ENCODE measurements at regions not wholly inside any gene's neighbourhood (a gene's known extent, or its start where the extent isn't known, plus 50 kb on each side); places are given as distances from the start of the nearest gene placed in this dataset.

GRCh38 chr7:67380326-67380725 lies 383.7 kb downstream of the TYW1 start:
- Histone ChIP-seq H4K8ac (ENCODE audit: extremely low read depth, insufficient read depth, low read length) (no peak overlapping the region), H4K20me1 (replicated peaks in 1 of 2; ENCODE audit: control insufficient read depth in 1 of 2, insufficient read depth in 2 of 2, low read length in 2 of 2) (peaks cover 0 to 5% of the 10 kb centered on the region in 2 experiments), H2BK12ac (ENCODE audit: low read depth, low read length) (no peak overlapping the region), H3K27ac (ENCODE audit: low read depth, low read length) (no peak overlapping the region), H2AFZ (ENCODE audit: low read length) (no peak overlapping the region), H3K23me2 (ENCODE audit: low read depth, low read length) (peaks cover 3% of the 10 kb centered on the region; the same call in 1 of the 2 replicates), H3K4me1 (replicated peaks in 1 of 4; ENCODE audit: control insufficient read depth in 3 of 4, insufficient read depth in 4 of 4, low read length in 3 of 4) (no peaks in the 10 kb centered on the region), H2BK20ac (ENCODE audit: low read length) (no peak overlapping the region), H3K4me3 (ENCODE audit: extremely low read depth in 1 of 4, insufficient read depth in 2 of 4, low read depth in 3 of 4, low read length in 4 of 4) (no peak overlapping the region), H3K56ac (replicated peaks; ENCODE audit: insufficient read length, low read depth, low read length) (no peak overlapping the region), H3K4me2 (ENCODE audit: insufficient read depth in 1 of 2, low read depth in 2 of 2, low read length in 2 of 2) (no peak overlapping the region), H3K23ac (ENCODE audit: insufficient read length) (no peak overlapping the region), H4K5ac (ENCODE audit: insufficient read length, low read depth, low read length) (no peak overlapping the region), H3K27me3 (replicated peaks in 1 of 4; ENCODE audit: control insufficient read depth in 3 of 4, extremely low read depth in 1 of 4, insufficient read depth in 3 of 4, low read length in 3 of 4) (peaks cover 0 to 5% (median 0%) of the 10 kb centered on the region in 4 experiments; a peak in 2 of 7 replicates), H3K18ac (ENCODE audit: extremely low read depth, low read length) (no peak overlapping the region), H2BK120ac (replicated peaks; ENCODE audit: low read depth, low read length) (no peak overlapping the region), H3K79me2 (ENCODE audit: control insufficient read depth in 1 of 2, insufficient read depth in 2 of 2, low read length in 2 of 2) (no peaks in the 10 kb centered on the region), H3K9ac (replicated peaks in 1 of 4; ENCODE audit: extremely low read depth in 1 of 4, low read depth in 3 of 4, low read length in 3 of 4) (no peak overlapping the region), H4K91ac (replicated peaks; ENCODE audit: insufficient read length, low read length) (no peak overlapping the region), H2BK15ac (ENCODE audit: low read length) (no peak overlapping the region), H3K4ac (replicated peaks; ENCODE audit: insufficient read length, low read depth, low read length) (no peak overlapping the region), H2AK5ac (ENCODE audit: low read depth, low read length) (no peak overlapping the region), H3K79me1 (ENCODE audit: low read depth, low read length) (no peaks in the 10 kb centered on the region), H3K9me3 (ENCODE audit: insufficient read depth in 2 of 2, low read depth in 1 of 2, low read length in 1 of 2) (peaks cover 0 to 6% of the 10 kb centered on the region in 2 experiments; a peak in 2 of 4 replicates), H3K14ac (ENCODE audit: insufficient read length) (no peak overlapping the region), H2BK5ac (ENCODE audit: low read depth, low read length) (no peak overlapping the region), H3K36me3 (ENCODE audit: control insufficient read depth in 2 of 4, insufficient read depth in 4 of 4, low read length in 3 of 4) (no peaks in the 10 kb centered on the region)
- CTCF ChIA-PET (ENCODE audit: partially characterized antibody) = interaction anchor here (0.6 to 2.6 kb wide), 5 partner anchors 9 to 245 kb away, joined by 3 to 12 read pairs (median 3); no protein-coding TSS in a partner anchor
- POLR2A ChIA-PET (ENCODE audit: partially characterized antibody) = interaction anchor here (1.1 kb wide), 1 partner anchor 12 kb away, joined by 3 read pairs; no protein-coding TSS in a partner anchor
- FAIRE-seq (no peak), DNase-seq (ENCODE audit: low read depth in 1 of 2, low spot score in 2 of 2) (no peak)
- WGBS, 2 experiments (ENCODE audit: extremely low coverage in 1 of 2, insufficient coverage in 1 of 2, insufficient read length in 1 of 2, insufficient replicate concordance in 2 of 2, low coverage in 1 of 2, low lambda C conversion rate in 2 of 2, missing lambda C conversion rate in 1 of 2) = 64% methylated on average over 4 of the region's 4 CpGs; no CpG with 5 or more reads in 1 of the 2 experiments
- TF ChIP-seq SRF (IDR thresholded peaks at IDR 0.05; ENCODE audit: low read depth, low read length) = no peak
- no peak for TF ChIP-seq ZNF274 (IDR thresholded peaks at IDR 0.05; ENCODE audit: borderline replicate concordance, extremely low read depth, low read length)
- no peak for TF ChIP-seq NRF1 (IDR thresholded peaks at IDR 0.05; ENCODE audit: low read depth, low read length)
- TF ChIP-seq, protein P1, sequence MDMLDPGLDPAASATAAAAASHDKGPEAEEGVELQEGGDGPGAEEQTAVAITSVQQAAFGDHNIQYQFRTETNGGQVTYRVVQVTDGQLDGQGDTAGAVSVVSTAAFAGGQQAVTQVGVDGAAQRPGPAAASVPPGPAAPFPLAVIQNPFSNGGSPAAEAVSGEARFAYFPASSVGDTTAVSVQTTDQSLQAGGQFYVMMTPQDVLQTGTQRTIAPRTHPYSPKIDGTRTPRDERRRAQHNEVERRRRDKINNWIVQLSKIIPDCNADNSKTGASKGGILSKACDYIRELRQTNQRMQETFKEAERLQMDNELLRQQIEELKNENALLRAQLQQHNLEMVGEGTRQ (IDR thresholded peaks at IDR 0.05; ENCODE audit: low read length) = no peak
- no peak for TF ChIP-seq POLR2AphosphoS5 (IDR thresholded peaks at IDR 0.05; ENCODE audit: low read depth, low read length)
- TF ChIP-seq JUN (IDR thresholded peaks at IDR 0.05; ENCODE audit: low read depth, low read length) = no peak
- no peak for TF ChIP-seq CBX8 (IDR thresholded peaks at IDR 0.05; ENCODE audit: borderline replicate concordance, low read depth, low read length)
- no peak for TF ChIP-seq ATF3 (IDR thresholded peaks at IDR 0.05; ENCODE audit: insufficient read depth, low read depth, low read length)
- TF ChIP-seq, protein P2, sequence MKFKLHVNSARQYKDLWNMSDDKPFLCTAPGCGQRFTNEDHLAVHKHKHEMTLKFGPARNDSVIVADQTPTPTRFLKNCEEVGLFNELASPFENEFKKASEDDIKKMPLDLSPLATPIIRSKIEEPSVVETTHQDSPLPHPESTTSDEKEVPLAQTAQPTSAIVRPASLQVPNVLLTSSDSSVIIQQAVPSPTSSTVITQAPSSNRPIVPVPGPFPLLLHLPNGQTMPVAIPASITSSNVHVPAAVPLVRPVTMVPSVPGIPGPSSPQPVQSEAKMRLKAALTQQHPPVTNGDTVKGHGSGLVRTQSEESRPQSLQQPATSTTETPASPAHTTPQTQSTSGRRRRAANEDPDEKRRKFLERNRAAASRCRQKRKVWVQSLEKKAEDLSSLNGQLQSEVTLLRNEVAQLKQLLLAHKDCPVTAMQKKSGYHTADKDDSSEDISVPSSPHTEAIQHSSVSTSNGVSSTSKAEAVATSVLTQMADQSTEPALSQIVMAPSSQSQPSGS (IDR thresholded peaks at IDR 0.05; ENCODE audit: low read length) = no peak
- no peak for TF ChIP-seq SP1 (IDR thresholded peaks at IDR 0.05; ENCODE audit: low read depth, low read length)
- TF ChIP-seq RFX5 (IDR thresholded peaks at IDR 0.05; ENCODE audit: borderline replicate concordance, low read depth, low read length) = no peak

All from H1 (cell line).